Activated CD4-positive, alpha-beta T cell treated with anti-CD3 and anti-CD28 coated beads, Interleukin-2, amount 50 U/mL, for 1 hour (primary cell): ENCODE measurements at regions not wholly inside any gene's neighbourhood (a gene's known extent, or its start where the extent isn't known, plus 50 kb on each side); places are given as distances from the start of the nearest gene placed in this dataset.

Experiments
- DNase-seq: peaks from one replicate; pipeline ENCODE4 v3.0.0-alpha.2; 2020

DNA sequence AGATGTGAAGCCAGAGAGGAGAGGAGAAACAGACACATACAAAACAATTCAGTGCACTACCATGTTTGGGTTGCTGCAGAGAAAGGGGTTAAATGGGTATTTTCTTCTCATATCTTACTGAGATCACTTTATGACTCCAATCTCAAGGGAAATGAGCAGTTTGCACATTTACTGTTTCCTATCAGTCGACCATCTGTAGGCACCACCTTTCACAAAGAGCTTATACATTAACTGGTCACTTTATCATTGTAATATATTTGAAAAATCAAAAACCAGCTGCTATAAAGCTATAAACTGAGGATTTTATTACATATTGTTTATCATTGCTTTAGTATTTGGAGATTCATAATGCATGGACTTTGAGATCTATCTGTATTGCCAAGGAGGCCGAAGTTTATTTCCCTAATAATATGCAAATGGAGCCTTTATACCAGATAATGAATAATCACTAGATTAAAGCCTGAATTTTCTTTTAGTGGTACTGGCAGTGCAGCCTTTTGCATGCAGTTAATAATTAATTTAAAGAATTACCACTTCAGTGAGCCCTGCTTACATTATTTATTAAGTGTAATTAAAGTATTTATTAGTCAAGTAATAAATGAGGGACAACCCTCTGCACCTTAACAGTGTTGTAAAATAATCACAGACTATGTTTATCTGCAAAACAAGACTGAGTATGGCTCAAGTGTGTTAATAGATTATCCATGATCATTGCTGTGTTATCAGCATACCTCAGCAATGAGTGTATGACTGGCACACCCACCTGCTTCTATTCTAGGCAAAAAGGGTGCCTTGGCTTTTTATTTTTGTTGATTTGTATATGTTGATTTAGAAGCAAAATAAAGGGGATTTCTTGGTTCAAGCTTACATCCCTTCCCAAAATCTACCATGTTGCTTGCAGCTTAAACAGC lies 167.7 kb upstream of the SLC14A2 start:
- no peak for DNase-seq

DNA sequence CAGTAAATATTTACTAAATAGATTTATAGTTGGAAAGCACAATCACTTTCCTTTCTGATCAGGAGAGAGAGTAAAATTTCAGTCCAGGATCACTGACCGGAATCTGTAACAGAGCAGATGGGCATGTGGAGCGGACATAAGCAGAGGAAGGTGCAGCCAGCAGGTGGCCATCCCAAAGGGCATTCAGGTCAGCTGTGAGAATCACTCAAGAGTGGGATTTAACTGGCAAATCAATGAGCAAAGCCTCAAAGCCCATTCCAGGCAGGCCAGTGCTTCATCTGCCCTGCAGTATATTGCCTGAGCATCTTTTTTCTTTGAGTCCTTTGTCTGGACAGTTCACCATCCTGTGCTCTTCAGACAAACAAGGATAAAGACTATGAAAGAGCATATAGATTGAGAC lies 166.4 kb upstream of the SLC14A2 start:
- no peak for DNase-seq

DNA sequence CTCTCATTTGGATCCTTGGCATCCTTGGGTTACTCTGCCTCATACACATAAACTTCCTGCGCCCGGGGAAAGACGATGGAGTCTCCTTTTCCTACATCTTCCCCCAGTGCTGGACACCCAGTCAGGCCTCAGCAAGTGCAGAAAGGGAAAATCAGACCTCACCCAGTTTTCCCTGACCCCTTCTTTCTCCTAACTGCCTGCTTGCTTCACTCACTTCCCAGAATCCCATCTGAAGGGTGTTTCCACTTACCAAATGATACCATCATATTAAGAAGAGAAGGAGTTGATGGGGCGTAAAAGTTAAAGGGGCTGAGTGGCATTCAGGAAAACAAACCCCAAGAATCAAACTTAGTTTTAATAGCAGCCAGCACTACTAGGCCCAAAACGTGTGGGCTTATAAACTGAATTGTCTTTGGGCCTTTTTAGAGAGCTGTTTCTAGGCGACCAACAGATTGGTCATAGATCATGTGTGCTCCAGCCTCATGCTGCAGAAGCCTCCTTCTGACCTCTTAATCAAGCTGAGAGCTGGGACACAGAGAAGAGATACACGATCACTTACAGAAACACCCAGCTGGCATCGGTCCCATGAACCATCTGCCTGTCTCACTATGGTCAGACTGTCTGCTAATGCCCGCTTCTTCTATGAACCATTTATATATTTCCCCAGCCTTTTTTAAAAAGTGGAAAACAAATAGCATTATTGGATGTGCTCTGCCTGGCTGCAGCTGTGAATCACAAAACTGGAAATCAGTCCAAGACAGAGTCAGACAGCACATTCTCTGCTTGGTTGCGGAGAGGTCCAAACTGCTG lies 165.7 kb upstream of the SLC14A2 start:
- DNase-seq: no peak

DNA sequence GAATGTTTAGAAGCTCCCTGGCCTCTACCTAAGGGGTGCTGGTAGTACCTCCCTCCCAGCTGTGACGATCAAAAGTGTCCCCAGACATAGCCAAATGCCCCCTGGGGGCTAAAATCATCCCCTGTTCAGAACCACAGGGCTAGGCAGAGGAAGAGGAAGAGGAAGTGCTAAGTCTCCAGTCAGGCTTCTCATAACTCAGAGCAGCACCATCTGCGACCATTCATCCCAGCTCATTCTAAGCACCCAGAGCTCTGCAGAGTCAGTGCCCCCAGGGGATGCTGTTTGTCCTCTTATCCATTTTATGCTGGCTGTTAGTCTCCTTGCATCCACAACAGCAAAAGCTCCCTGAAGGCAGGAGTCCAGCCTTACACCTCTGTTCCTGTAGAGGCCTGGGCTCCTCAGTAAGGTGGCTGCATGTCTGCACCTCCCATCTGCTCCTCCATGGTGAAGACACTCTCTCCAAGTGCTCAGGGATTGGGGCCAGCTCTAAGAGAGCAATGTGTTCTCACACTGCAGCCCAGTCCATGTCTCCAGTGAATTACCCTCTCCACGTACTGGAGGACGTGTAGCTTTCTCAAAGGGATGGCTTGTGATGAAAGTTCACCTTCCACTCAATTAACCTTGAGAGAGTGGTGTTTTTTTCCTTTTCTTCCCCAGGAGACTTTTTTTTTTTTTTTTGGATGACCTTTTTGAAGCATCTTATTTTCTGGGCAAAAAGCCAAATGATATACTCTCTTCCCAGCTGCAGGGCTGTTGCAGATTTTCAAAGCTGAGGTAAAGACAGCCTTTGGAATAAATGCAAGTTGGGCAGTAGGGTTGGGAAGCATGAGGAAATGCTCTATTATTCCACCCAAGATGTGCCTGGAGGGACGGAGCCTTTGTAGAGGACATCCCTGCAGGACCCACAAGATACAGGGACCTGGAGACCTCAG lies 158.9 kb upstream of the SLC14A2 start:
- no peak for DNase-seq

DNA sequence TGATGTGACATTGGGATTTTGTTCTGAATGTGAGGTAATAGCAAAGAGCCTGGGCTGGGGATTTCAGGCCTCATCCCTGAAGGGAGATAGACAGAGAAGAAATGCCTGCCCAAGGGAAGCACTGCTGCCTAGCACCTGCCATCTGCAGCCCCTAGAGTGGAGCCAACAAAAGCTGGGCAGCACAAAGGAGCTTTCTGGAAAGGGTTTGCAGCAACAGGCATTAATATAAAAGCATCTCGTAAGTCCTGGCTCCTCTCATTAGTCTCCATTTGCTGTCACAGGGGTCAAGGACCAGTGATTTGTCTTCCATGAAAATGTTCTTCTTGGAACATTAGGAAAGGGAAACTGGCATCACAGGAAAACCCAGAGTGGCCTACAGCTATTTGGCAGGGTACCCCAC lies 157.2 kb upstream of the SLC14A2 start:
- DNase-seq: no peak

GRCh38 chr18:45462179-45462578 lies 153.1 kb upstream of the SLC14A2 start:
- no peak for DNase-seq

- DNase-seq: no peak
These were observed 151.8 kb upstream of the SLC14A2 start for GRCh38 chr18:45463451-45463850.

DNA sequence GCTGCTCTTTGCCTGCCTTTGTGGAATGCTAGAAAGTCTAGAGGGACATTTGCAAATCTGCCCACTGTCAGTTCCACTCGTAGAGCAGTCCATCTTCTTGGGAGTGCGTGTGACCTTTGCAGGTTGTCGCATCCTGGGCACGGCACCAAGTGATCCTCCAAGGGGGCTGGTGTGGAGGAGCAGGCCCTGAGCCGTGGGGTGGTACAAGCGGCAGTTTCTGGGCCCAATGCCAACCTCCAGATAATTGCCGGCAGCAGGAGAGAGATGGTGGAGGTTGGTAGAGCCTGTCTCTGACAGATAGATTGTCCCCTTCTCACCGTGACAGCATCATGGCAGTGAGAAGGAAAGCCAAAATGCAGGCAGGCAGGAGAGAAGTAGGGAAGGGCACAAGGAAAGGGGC lies 150.7 kb upstream of the SLC14A2 start:
- DNase-seq: no peak

GRCh38 chr18:45467293-45467692 lies 148.0 kb upstream of the SLC14A2 start:
- no peak for DNase-seq

DNA sequence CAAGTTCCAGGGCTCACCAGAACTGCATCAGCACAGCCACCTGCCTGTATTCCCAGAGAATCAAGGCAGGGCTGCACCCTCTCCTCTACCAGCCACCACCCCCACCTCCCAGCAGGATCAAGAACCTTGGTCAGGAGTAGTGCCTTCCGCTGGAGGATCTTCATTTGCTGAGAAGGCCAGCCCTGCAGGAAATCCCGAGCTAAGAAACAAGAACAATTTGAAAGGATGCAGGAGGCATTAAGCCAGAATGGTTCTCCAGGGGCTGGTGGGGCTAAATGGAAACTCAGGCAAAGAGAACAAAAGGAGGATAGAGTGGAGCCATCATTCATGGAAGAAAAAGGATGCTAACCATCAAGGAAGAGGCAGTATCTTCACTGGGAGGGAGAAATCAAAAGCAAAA lies 147.3 kb upstream of the SLC14A2 start:
- DNase-seq: no peak

GRCh38 chr18:45478889-45479288 lies 136.4 kb upstream of the SLC14A2 start:
- no peak for DNase-seq

DNA sequence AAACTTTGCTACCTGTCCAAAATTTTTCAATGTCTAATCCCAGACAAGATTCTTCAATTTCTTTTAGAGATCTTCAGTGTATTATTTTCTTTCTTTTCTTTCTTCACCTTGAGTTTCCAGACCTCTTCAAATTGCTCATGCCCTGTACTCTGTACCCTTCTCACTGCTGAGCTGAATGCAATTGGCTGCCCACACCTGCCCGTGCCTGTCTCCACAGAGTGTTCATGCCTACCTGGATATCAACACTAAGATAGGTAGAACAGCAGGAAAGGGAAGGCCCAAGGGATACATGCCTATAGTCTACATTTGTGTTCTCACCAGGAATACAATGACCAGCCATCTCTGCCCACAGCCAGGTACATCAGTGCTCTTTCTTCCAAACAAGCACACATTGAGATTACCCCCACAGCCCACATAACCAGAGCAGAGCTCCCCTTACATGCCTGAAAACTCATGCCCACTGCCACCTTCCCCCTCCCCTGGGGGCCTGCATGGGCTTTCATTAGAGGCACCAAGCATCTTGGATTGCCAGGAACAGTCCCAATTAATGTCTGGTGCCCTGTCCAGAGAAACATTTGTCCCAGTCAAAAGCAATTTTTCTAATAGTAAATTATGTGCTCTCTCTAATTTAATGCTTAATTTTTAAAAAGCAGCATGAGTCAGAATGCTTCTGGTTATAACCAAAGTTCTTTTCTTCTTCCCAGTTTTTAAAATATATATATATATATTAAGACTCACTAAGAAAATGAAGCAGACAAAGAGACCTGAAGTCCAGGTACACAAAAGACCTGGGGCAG lies 134.9 kb upstream of the SLC14A2 start:
- DNase-seq: no peak

GRCh38 chr18:45481821-45482220 lies 133.5 kb upstream of the SLC14A2 start:
- no peak for DNase-seq

- DNase-seq: no peak
These were observed 133.0 kb upstream of the SLC14A2 start for GRCh38 chr18:45482286-45482685.

DNA sequence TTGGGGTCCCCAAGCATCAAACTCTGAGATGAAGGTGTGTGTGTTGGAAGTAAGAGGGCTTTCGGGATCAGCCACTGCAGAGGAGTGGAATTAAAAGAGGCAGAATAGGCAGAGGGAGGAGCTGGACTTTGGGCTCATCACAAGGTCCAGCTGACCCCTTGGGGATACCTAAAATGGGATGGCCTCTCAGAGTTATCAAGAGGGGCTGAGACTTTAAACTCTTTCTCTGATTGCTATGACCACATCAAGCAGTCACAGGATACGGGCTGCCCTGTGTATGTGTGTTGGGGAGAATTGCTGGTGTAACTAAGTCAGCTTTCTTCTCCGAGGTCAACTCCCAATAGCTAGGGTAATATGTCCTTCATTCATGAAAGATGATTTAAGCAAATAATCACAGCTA lies 127.7 kb upstream of the SLC14A2 start:
- DNase-seq: no peak

- DNase-seq: no peak
These were observed 126.6 kb upstream of the SLC14A2 start for GRCh38 chr18:45488645-45489044.

- DNase-seq: no peak
These were observed 121.4 kb upstream of the SLC14A2 start for GRCh38 chr18:45493830-45494229.

- DNase-seq: no peak
These were observed 120.5 kb upstream of the SLC14A2 start for GRCh38 chr18:45494811-45495210.

- DNase-seq: no peak
These were observed 118.5 kb upstream of the SLC14A2 start for GRCh38 chr18:45496741-45497140.

DNA sequence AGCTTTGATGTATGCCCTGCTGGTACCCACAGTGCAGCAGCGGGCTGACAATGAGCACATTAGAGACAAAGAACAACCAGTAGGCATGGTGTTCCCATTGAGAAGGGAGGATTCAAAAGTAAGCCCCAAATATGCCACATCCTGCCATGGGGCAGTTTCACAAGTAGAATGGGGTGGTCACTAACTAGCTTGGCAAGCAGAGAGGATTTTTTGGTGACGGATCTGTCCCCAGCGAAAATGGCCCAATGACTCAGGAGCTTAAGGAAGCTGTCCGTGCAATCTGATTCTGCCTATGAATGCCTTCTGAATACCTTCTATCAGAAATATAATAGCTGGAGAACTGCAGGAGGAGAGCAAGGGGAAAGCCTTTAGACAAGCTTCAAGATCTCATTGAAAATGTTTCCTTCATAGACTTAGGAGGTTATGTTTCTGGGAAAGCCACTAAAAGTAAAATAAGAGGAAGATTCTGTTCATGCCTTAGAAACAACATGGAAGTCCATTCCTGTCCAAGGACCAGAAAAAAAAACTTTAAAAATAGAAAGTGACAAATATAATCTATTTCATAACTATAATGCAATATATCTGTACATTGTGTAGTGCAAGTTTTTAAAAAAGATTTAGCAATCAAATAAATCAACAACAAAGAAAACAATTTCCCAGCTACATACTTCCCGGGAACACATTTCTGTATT lies 117.5 kb upstream of the SLC14A2 start:
- DNase-seq: no peak

DNA sequence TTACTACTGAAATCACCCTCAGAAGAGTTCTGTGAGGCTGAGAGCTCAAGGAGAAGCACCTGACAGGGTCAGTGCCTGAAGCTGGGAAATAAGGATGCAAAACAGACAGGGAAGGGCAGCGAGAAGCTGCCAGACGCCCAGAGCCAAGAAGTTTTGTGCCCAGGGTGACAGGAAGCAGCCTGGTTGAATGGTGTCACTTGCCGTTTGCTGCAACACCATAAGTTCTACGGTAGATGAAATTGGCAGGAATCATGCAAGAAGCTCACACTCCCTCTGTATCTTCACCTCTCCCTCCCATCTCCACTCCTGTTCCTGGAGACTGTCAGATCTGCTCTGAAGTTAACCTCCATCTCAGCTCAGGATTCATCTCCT lies 117.0 kb upstream of the SLC14A2 start:
- no peak for DNase-seq

- DNase-seq: no peak
These were observed 111.3 kb upstream of the SLC14A2 start for GRCh38 chr18:45503990-45504389.
